ENCODE measurements at regions not wholly inside any gene's neighbourhood (a gene's known extent, or its start where the extent isn't known, plus 50 kb on each side); places are given as distances from the start of the nearest gene placed in this dataset.

- H3K27me3 ChIP-seq (ENCODE audit: control insufficient read depth, insufficient read depth, low read length): no peaks in the 10 kb centered on the region
- no peak overlapping the region for H3K27ac ChIP-seq (ENCODE audit: low read length)
- Mint-ChIP-seq H3K27me3 (ENCODE audit: low read depth in 2 of 2) (no peaks in the 10 kb centered on the region), H3K27ac (no peak overlapping the region), H3K36me3 (no peaks in the 10 kb centered on the region), H3K4me3 (no peak overlapping the region), H3K4me1 (no peaks in the 10 kb centered on the region), H3K9me3 (no peaks in the 10 kb centered on the region)
- WGBS (ENCODE audit: insufficient coverage): no CpG with 5 or more reads among the region's 2 CpGs
- H3K4me1 ChIP-seq (ENCODE audit: control insufficient read depth, insufficient read depth, low read length): no peaks in the 10 kb centered on the region
- no peak overlapping the region for H3K4me3 ChIP-seq (ENCODE audit: low read length)
- no peak for ATAC-seq
- intact Hi-C loops (cut with micrococcal nuclease): no loop called here
- H3K36me3 ChIP-seq (ENCODE audit: control insufficient read depth, insufficient read depth, low read length): no peaks in the 10 kb centered on the region
- DNase-seq: no peak
- H3K9me3 ChIP-seq (ENCODE audit: control insufficient read depth, insufficient read depth, low read length): no peaks in the 10 kb centered on the region
- TF ChIP-seq, protein P1, sequence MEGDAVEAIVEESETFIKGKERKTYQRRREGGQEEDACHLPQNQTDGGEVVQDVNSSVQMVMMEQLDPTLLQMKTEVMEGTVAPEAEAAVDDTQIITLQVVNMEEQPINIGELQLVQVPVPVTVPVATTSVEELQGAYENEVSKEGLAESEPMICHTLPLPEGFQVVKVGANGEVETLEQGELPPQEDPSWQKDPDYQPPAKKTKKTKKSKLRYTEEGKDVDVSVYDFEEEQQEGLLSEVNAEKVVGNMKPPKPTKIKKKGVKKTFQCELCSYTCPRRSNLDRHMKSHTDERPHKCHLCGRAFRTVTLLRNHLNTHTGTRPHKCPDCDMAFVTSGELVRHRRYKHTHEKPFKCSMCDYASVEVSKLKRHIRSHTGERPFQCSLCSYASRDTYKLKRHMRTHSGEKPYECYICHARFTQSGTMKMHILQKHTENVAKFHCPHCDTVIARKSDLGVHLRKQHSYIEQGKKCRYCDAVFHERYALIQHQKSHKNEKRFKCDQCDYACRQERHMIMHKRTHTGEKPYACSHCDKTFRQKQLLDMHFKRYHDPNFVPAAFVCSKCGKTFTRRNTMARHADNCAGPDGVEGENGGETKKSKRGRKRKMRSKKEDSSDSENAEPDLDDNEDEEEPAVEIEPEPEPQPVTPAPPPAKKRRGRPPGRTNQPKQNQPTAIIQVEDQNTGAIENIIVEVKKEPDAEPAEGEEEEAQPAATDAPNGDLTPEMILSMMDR (IDR thresholded peaks at IDR 0.05): no peak
These were observed 118.4 kb downstream of the PLK2 start for GRCh38 chr5:58341476-58341875.

DNA sequence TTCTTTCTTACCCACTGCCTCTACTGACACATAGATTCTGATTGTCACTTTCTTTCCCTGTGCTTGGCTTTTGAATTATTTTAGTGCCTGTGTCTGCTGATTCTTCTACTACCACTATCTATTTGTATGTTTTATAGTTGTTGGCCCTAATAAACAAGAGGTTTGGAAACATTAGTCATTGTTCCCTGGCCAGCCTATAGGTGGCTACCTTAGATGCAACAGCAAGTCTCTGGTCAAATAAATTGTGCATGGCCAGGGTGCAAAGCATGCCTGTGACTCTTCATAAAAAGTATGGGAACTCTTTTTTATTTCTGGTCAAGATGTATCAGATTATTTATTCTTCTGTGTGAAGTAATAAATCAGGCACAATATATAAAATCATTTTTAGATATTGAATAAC is 124.4 kb downstream of the PLK2 start:
- H3K36me3 Mint-ChIP-seq: no peaks in the 10 kb centered on the region
- H3K27ac ChIP-seq (ENCODE audit: low read length): no peak overlapping the region
- DNase-seq (no peak), ATAC-seq (no peak)
- no peaks in the 10 kb centered on the region for H3K36me3 ChIP-seq (ENCODE audit: control insufficient read depth, insufficient read depth, low read length)
- no peak overlapping the region for H3K4me3 ChIP-seq (ENCODE audit: low read length)
- H3K27ac Mint-ChIP-seq: no peak overlapping the region
- peaks cover 3 to 5% of the 10 kb centered on the region in 2 donors for H3K9me3 Mint-ChIP-seq
- intact Hi-C loops (cut with micrococcal nuclease): no loop called here
- H3K9me3 ChIP-seq (ENCODE audit: control insufficient read depth, insufficient read depth, low read length): peaks cover 2% of the 10 kb centered on the region
- H3K4me1 Mint-ChIP-seq: no peaks in the 10 kb centered on the region
- TF ChIP-seq, protein P1 (IDR thresholded peaks at IDR 0.05): no peak
- H3K4me1 ChIP-seq (ENCODE audit: control insufficient read depth, insufficient read depth, low read length): no peaks in the 10 kb centered on the region
- peaks cover 0 to 3% of the 10 kb centered on the region in 2 donors for H3K27me3 Mint-ChIP-seq (ENCODE audit: low read depth in 2 of 2)
- H3K4me3 Mint-ChIP-seq: no peak overlapping the region
- H3K27me3 ChIP-seq (ENCODE audit: control insufficient read depth, insufficient read depth, low read length): no peaks in the 10 kb centered on the region

GRCh38 chr5:58334035-58334434 is 125.9 kb downstream of the PLK2 start:
- peaks cover 0 to 3% of the 10 kb centered on the region in 2 donors for H3K27me3 Mint-ChIP-seq (ENCODE audit: low read depth in 2 of 2)
- TF ChIP-seq, protein P1 (IDR thresholded peaks at IDR 0.05): no peak
- no peaks in the 10 kb centered on the region for H3K36me3 ChIP-seq (ENCODE audit: control insufficient read depth, insufficient read depth, low read length)
- intact Hi-C loops (cut with micrococcal nuclease): no loop called here
- H3K4me1 Mint-ChIP-seq: no peaks in the 10 kb centered on the region
- peaks cover 3 to 5% of the 10 kb centered on the region in 2 donors for H3K9me3 Mint-ChIP-seq
- no peak for DNase-seq
- H3K27ac Mint-ChIP-seq: no peak overlapping the region
- H3K4me1 ChIP-seq (ENCODE audit: control insufficient read depth, insufficient read depth, low read length): no peaks in the 10 kb centered on the region
- H3K4me3 ChIP-seq (ENCODE audit: low read length): no peak overlapping the region
- peaks cover 2% of the 10 kb centered on the region for H3K9me3 ChIP-seq (ENCODE audit: control insufficient read depth, insufficient read depth, low read length)
- H3K27me3 ChIP-seq (ENCODE audit: control insufficient read depth, insufficient read depth, low read length): no peaks in the 10 kb centered on the region
- no peaks in the 10 kb centered on the region for H3K36me3 Mint-ChIP-seq
- ATAC-seq: no peak
- no peak overlapping the region for H3K4me3 Mint-ChIP-seq
- H3K27ac ChIP-seq (ENCODE audit: low read length): no peak overlapping the region

GRCh38 chr5:58330781-58331180 is 129.1 kb downstream of the PLK2 start:
- Histone ChIP-seq H3K9me3 (ENCODE audit: control insufficient read depth, insufficient read depth, low read length) (peaks cover 2% of the 10 kb centered on the region), H3K4me3 (ENCODE audit: low read length) (no peak overlapping the region), H3K36me3 (ENCODE audit: control insufficient read depth, insufficient read depth, low read length) (no peaks in the 10 kb centered on the region), H3K27ac (ENCODE audit: low read length) (no peak overlapping the region), H3K4me1 (ENCODE audit: control insufficient read depth, insufficient read depth, low read length) (no peaks in the 10 kb centered on the region), H3K27me3 (ENCODE audit: control insufficient read depth, insufficient read depth, low read length) (no peaks in the 10 kb centered on the region)
- Mint-ChIP-seq H3K4me3 (no peak overlapping the region), H3K27ac (no peak overlapping the region), H3K9me3 (peaks cover 3 to 5% of the 10 kb centered on the region in 2 donors), H3K4me1 (no peaks in the 10 kb centered on the region), H3K27me3 (ENCODE audit: low read depth in 2 of 2) (peaks cover 0 to 3% of the 10 kb centered on the region in 2 donors), H3K36me3 (no peaks in the 10 kb centered on the region)
- no peak for ATAC-seq
- TF ChIP-seq, protein P1 (IDR thresholded peaks at IDR 0.05): no peak
- DNase-seq: no peak
- WGBS (ENCODE audit: insufficient coverage): 94% methylated on average over 2 of the region's 2 CpGs
- intact Hi-C loops (cut with micrococcal nuclease): no loop called here
